Skin of body (tissue), 1 donor: ENCODE measurements at regions not wholly inside any gene's neighbourhood (a gene's known extent, or its start where the extent isn't known, plus 50 kb on each side); places are given as distances from the start of the nearest gene placed in this dataset.

Source experiments
- DNase-seq: peaks from one replicate; lab custom pipeline; 2025; lab: John Stamatoyannopoulos, UW

DNA sequence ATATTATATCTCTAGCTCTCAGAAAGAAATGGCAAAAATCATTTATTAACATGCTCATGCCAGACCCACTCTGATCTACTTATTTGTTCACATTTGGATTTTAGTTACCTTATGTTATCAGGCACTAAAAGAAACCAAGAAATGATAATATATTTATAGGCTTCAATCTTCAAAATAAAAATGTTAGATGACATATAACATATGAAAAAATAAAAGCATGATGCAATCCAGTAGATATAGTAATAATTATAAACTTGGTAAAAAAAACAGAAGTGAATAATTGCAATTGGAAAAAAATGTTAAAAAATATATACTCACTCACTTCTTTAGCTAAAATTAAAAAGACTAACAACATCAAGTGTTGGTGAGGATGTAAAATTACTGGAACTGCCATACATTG is 248.3 kb upstream of the VRK2 start:
- DNase-seq, result no peak

GRCh38 chr2:57802243-57802642 is 244.4 kb upstream of the VRK2 start:
- no peak for DNase-seq

- no peak for DNase-seq
Observed at GRCh38 chr2:57804971-57805370, 241.6 kb upstream of the VRK2 start.

- no peak for DNase-seq
Observed at GRCh38 chr2:57806449-57806968, 240.1 kb upstream of the VRK2 start.

- DNase-seq, result no peak
Observed at GRCh38 chr2:57809230-57809629, 237.4 kb upstream of the VRK2 start.

- DNase-seq, result no peak
Observed at GRCh38 chr2:57821088-57821487, 225.5 kb upstream of the VRK2 start.

- no peak for DNase-seq
Observed at GRCh38 chr2:57828221-57828620, 218.4 kb upstream of the VRK2 start.

DNA sequence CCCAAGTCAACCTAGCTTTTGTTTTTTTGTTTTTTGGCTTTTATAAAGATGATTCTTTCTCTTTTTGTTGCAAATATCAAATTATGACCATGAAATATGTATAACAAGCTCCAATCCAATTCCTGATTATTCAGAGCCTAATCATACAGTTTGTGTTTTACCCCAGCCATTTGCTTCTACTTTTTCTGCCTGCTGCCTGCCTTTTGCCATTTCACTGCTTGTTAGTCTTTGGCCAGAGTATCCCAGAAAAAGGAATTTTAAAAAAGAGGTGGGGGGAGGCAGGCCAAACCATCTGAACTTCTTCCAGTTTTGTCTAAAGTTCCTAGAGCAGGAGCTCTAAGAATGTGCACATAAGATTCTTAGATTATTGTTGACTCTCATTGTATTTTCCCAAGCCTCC is 211.9 kb upstream of the VRK2 start:
- DNase-seq, result no peak

DNA sequence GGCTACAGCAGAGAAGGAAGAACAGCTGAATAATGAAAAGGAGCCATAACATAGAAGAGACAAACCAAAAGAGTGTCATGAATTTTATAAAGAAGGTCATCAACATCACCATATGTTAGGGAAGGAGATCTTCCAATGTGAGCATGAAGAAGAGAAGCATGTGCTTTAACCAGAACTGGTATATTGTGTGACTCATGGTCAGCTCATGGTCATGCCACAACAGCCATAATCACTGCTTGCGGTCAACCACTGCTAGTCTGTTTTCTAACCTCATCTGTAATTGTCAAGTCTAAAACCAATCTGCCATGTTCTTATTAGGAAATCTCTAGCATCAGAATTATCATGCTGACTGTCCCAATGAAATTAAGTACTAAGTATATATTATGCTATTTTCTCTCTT is 204.1 kb upstream of the VRK2 start:
- DNase-seq, result no peak

DNA sequence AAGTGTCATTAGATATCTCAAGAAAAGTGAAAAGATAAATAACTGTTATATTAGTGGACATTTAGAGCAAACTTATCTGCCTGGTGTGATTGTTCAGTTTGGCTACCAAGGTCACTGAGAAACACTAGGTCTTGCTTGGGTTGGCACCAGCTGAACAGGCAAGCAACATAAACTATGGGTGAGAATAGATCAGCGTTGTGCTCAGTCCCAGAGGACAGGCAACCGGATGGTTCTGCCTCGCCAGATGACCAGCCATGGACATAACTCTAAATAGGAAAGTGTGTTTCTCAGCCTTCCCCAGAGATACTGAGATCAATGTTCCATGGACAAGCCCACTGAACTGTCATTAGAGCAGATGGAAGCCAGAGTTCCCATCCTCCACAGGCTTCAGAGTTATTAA is 203.4 kb upstream of the VRK2 start:
- DNase-seq, result no peak

DNA sequence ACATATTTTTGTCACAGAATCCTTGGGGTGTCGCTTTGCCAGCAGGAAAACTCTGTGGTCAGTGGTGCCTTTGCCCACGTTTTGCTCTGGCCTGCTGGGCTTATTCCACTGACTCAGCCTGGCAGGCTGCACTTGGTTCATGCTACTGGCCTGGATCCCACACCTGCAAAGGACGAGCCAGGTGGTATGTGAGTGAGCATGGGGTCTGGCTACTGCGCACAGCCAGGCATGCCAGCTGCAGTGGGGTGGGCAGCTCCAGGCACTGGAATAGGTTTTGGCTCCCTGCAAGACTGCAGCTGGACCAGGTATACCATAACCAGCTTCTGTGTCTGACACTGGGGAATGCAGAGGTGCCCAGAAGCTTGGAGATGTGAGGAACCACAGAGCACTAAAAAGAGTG is 197.9 kb upstream of the VRK2 start:
- no peak for DNase-seq

- DNase-seq, result no peak
Observed at GRCh38 chr2:57849843-57850242, 196.8 kb upstream of the VRK2 start.

- DNase-seq, result no peak
Observed at GRCh38 chr2:57850415-57851130, 196.0 kb upstream of the VRK2 start.

GRCh38 chr2:57855212-57855611 is 191.4 kb upstream of the VRK2 start:
- DNase-seq, result no peak

DNA sequence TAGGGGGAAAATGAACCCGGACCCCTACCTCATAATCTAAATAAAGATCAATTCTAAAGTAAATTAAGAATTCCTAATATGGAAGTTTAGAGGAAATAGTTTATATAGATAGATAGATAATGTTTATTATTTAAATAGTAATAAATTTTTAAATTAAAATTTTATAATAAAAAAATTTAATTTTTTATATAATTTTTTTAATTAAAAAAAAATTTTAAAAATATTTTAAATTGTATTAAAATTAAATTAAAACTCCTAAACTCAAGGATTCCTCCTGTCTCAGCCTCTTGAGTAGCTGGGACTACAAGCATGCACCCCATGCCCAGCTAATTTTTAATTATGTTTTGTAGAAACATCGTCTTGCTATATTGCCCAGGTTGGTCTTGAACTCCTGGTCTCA is 186.9 kb upstream of the VRK2 start:
- DNase-seq, result no peak

DNA sequence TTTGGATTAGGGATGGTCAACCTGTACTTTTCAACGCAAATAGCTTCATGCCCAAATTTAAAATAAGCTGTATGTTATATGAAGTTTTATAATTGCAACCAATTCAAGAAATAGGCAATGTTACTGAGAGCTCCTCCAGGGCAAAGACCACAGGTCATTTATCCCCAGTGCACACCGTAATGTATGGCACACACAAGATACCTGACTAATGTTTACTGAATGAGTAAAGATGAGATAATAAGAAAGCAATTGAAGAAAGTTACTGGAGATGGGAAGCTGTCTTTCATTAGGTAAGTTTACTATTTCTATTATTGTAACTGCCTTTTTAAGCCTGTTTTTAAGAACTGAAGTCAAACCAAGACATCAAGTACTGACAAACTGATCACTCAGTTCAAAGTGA is 184.5 kb upstream of the VRK2 start:
- DNase-seq, result no peak

GRCh38 chr2:57862727-57863126 is 183.9 kb upstream of the VRK2 start:
- DNase-seq, result no peak

- no peak for DNase-seq
Observed at GRCh38 chr2:57864926-57865325, 181.7 kb upstream of the VRK2 start.

GRCh38 chr2:57867730-57868129 is 178.9 kb upstream of the VRK2 start:
- DNase-seq, result no peak

DNA sequence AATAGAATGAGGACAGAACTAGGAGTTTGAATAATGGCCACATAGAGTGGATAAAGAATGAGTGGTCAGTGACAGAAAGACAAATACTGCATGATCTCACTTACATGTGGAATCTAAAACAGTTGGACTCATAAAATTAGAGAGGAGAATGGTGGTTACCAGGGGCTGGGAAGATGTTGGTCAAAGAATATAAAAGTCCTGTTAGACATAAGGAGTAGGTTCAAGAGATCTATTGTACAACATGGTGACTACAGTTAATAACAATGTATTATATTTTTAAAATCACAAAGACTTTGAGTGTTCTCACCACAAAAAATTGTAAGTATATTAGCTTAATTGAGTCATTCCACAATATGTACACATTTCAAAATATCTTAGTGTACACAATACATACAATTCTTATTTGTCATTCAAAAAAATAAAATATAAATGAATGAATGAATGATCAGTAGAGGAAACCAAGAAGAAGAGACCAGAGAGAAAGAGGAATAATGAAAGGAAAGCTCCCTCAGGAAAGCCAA is 177.9 kb upstream of the VRK2 start:
- no peak for DNase-seq

DNA sequence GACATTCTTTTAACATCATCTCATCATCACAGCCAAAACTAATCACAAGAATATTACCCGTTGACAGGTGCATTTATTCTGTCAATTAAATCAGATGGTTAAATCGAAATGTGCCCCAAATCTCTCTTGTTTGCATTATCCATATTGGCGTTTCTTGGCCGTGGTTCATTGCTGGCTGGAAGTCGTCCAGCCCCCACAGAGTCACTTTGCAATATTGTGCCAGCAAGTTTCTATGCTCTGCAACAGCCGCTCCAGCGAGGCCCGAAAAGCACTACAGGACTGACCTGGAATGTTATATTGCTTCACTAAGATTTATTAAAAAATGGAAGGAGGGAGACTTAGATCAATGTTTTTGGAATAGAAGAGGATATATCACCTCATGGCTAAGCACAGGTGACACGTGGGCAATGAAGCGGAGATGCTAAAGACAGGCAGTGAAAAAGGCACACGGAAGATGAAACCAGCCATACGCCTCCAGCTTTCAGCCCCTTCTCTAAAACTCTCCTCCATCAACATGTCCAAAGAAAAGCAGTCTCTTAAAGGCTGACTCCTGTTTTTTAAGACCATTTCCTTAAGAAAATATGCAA is 176.8 kb upstream of the VRK2 start:
- DNase-seq, result no peak

- DNase-seq, result no peak
Observed at GRCh38 chr2:57876313-57876712, 170.3 kb upstream of the VRK2 start.

DNA sequence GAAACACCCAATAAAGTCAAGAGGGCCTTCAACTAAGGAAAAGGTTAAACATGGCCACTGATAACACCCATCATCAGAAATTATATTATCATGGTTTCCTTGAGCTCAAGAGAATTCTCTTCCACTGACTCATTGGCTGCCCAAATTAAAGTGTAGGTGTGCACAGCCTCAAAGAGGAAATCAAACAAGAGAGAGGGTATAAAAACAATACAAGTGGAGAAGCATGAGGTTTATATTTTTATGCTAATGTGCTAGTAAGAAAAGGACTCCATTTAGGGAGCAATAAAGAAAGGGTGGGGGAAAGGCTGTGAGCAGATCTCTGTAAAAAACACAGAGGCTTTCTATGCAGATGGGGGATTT is 168.8 kb upstream of the VRK2 start:
- no peak for DNase-seq
